ENCODE measurements at regions not wholly inside any gene's neighbourhood (a gene's known extent, or its start where the extent isn't known, plus 50 kb on each side); places are given as distances from the start of the nearest gene placed in this dataset.
A peak's percentile ranks its signal among the peaks of the same experiment; 100 is the strongest.

- Histone ChIP-seq H3K36me3 (ENCODE audit: control insufficient read depth, insufficient read depth, low read length) (no peaks in the 10 kb centered on the region), H4K8ac (ENCODE audit: low read depth, low read length) (no peak overlapping the region), H3K79me1 (ENCODE audit: low read length) (no peaks in the 10 kb centered on the region), H3K79me2 (ENCODE audit: control insufficient read depth, insufficient read depth, low read length) (no peaks in the 10 kb centered on the region), H2AK5ac (ENCODE audit: low read length) (no peak overlapping the region), H3K18ac (ENCODE audit: low read length) (no peak overlapping the region), H2BK120ac (ENCODE audit: low read depth, low read length) (no peak overlapping the region), H3K4me3 (ENCODE audit: low read length) (no peak overlapping the region), H4K5ac (ENCODE audit: low read length) (no peak overlapping the region), H3K27me3 (ENCODE audit: insufficient read depth, low read length, poor library complexity) (no peaks in the 10 kb centered on the region), H2BK5ac (ENCODE audit: low read length) (no peak overlapping the region), H2BK15ac (replicated peaks; ENCODE audit: low read depth) (no peak overlapping the region), H3K23ac (ENCODE audit: low read length) (no peak overlapping the region), H3K4me2 (ENCODE audit: low read length) (no peak overlapping the region), H3K4ac (ENCODE audit: low read depth, low read length) (no peak overlapping the region), H3K4me1 (ENCODE audit: control insufficient read depth, low read depth, low read length) (no peaks in the 10 kb centered on the region), H3K9ac (ENCODE audit: low read length) (no peak overlapping the region), H3K27ac (ENCODE audit: low read depth, low read length) (no peak overlapping the region), H3K56ac (ENCODE audit: low read length) (no peak overlapping the region)
- WGBS (ENCODE audit: extremely low coverage, insufficient coverage, low lambda C conversion rate) = no CpG with 5 or more reads among the region's 3 CpGs
- DNase-seq = no peak
Observed at GRCh38 chr20:9911519-9911918, 72.6 kb upstream of the PAK5 start.

- Histone ChIP-seq H3K36me3 (ENCODE audit: control insufficient read depth, insufficient read depth, low read length) (no peaks in the 10 kb centered on the region), H3K18ac (ENCODE audit: low read length) (no peak overlapping the region), H3K4me3 (ENCODE audit: low read length) (no peak overlapping the region), H3K4ac (ENCODE audit: low read depth, low read length) (no peak overlapping the region), H2BK5ac (ENCODE audit: low read length) (no peak overlapping the region), H3K27me3 (ENCODE audit: insufficient read depth, low read length, poor library complexity) (no peaks in the 10 kb centered on the region), H3K9ac (ENCODE audit: low read length) (no peak overlapping the region), H3K4me2 (ENCODE audit: low read length) (no peak overlapping the region), H2BK15ac (replicated peaks; ENCODE audit: low read depth) (no peak overlapping the region), H3K79me1 (ENCODE audit: low read length) (no peaks in the 10 kb centered on the region), H3K79me2 (ENCODE audit: control insufficient read depth, insufficient read depth, low read length) (no peaks in the 10 kb centered on the region), H3K27ac (ENCODE audit: low read depth, low read length) (no peak overlapping the region), H4K5ac (ENCODE audit: low read length) (no peak overlapping the region), H3K56ac (ENCODE audit: low read length) (no peak overlapping the region), H4K8ac (ENCODE audit: low read depth, low read length) (no peak overlapping the region), H3K4me1 (ENCODE audit: control insufficient read depth, low read depth, low read length) (no peaks in the 10 kb centered on the region), H3K23ac (ENCODE audit: low read length) (no peak overlapping the region), H2AK5ac (ENCODE audit: low read length) (no peak overlapping the region), H2BK120ac (ENCODE audit: low read depth, low read length) (no peak overlapping the region)
- DNase-seq = no peak
Observed at GRCh38 chr20:9909167-9909566, 70.3 kb upstream of the PAK5 start.

DNA sequence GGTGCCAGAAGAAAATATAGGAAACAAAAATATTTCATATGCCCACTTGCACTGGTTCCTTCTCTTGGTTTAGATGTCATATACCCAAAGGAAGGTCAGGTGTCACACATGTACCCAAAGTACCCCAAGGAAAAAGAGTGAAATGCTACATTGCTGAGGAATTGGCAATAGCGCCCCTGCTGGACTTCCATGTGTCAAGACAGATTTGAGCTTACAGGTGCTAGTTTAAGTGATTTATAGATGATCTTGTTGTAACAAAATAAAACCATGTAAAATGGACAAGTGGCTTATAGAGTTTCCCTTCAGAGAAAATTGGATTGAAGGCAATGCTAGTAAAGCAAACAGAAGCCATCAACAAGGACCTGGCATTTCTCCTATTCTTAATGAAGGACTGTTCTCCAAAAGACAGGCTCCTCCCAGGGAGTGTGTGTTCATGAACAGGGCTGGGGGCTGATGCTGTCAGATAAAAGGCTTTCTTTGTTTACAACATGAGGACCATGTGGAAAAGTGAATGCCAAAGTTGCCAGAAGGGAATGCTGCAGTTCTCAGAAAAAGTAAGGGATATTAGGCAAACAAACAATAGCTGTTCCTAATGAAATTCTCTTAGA lies 64.3 kb upstream of the PAK5 start:
- Histone ChIP-seq H3K56ac (ENCODE audit: low read length) (no peak overlapping the region), H2BK5ac (ENCODE audit: low read length) (no peak overlapping the region), H2AK5ac (ENCODE audit: low read length) (no peak overlapping the region), H4K8ac (ENCODE audit: low read depth, low read length) (no peak overlapping the region), H3K4ac (ENCODE audit: low read depth, low read length) (no peak overlapping the region), H3K27ac (ENCODE audit: low read depth, low read length) (no peak overlapping the region), H3K79me2 (ENCODE audit: control insufficient read depth, insufficient read depth, low read length) (no peaks in the 10 kb centered on the region), H2BK15ac (replicated peaks; ENCODE audit: low read depth) (no peak overlapping the region), H2BK120ac (ENCODE audit: low read depth, low read length) (no peak overlapping the region), H3K23ac (ENCODE audit: low read length) (no peak overlapping the region), H3K4me2 (ENCODE audit: low read length) (no peak overlapping the region), H3K4me3 (ENCODE audit: low read length) (no peak overlapping the region), H3K18ac (ENCODE audit: low read length) (no peak overlapping the region), H3K4me1 (ENCODE audit: control insufficient read depth, low read depth, low read length) (no peaks in the 10 kb centered on the region), H3K36me3 (ENCODE audit: control insufficient read depth, insufficient read depth, low read length) (no peaks in the 10 kb centered on the region), H3K27me3 (ENCODE audit: insufficient read depth, low read length, poor library complexity) (no peaks in the 10 kb centered on the region), H3K9ac (ENCODE audit: low read length) (no peak overlapping the region), H4K5ac (ENCODE audit: low read length) (no peak overlapping the region), H3K79me1 (ENCODE audit: low read length) (no peaks in the 10 kb centered on the region)
- peak; percentile 57 for DNase-seq
- WGBS (ENCODE audit: extremely low coverage, insufficient coverage, low lambda C conversion rate) = no CpG with 5 or more reads among the region's 1 CpG

GRCh38 chr20:9889270-9889981 lies 50.5 kb upstream of the PAK5 start:
- no peak overlapping the region for H4K5ac ChIP-seq (ENCODE audit: low read length)
- no peaks in the 10 kb centered on the region for H3K27me3 ChIP-seq (ENCODE audit: insufficient read depth, low read length, poor library complexity)
- H3K56ac ChIP-seq (ENCODE audit: low read length) = no peak overlapping the region
- H3K4me2 ChIP-seq (ENCODE audit: low read length) = no peak overlapping the region
- no peak overlapping the region for H3K18ac ChIP-seq (ENCODE audit: low read length)
- no peak overlapping the region for H2BK15ac ChIP-seq (replicated peaks; ENCODE audit: low read depth)
- no peak overlapping the region for H2BK120ac ChIP-seq (ENCODE audit: low read depth, low read length)
- no peak for DNase-seq
- no peaks in the 10 kb centered on the region for H3K36me3 ChIP-seq (ENCODE audit: control insufficient read depth, insufficient read depth, low read length)
- no peak overlapping the region for H2BK5ac ChIP-seq (ENCODE audit: low read length)
- H2AK5ac ChIP-seq (ENCODE audit: low read length) = no peak overlapping the region
- H4K8ac ChIP-seq (ENCODE audit: low read depth, low read length) = no peak overlapping the region
- WGBS (ENCODE audit: extremely low coverage, insufficient coverage, low lambda C conversion rate) = no CpG with 5 or more reads among the region's 6 CpGs
- H3K9ac ChIP-seq (ENCODE audit: low read length) = no peak overlapping the region
- H3K4me3 ChIP-seq (ENCODE audit: low read length) = no peak overlapping the region
- H3K79me2 ChIP-seq (ENCODE audit: control insufficient read depth, insufficient read depth, low read length) = no peaks in the 10 kb centered on the region
- no peak overlapping the region for H3K4ac ChIP-seq (ENCODE audit: low read depth, low read length)
- no peak overlapping the region for H3K23ac ChIP-seq (ENCODE audit: low read length)
- H3K4me1 ChIP-seq (ENCODE audit: control insufficient read depth, low read depth, low read length) = no peaks in the 10 kb centered on the region
- no peaks in the 10 kb centered on the region for H3K79me1 ChIP-seq (ENCODE audit: low read length)
- H3K27ac ChIP-seq (ENCODE audit: low read depth, low read length) = no peak overlapping the region
